ENCODE measurements at regions not wholly inside any gene's neighbourhood (a gene's known extent, or its start where the extent isn't known, plus 50 kb on each side); places are given as distances from the start of the nearest gene placed in this dataset.

GRCh38 chr5:118290204-118290603, 698.1 kb downstream of the DTWD2 start:
- H3K4me1 ChIP-seq (ENCODE audit: insufficient read depth) = peaks cover 3% of the 10 kb centered on the region; the same call in 1 of the 2 replicates
- H3K27ac Mint-ChIP-seq = no peak overlapping the region
- TF ChIP-seq JUNB (IDR thresholded peaks at IDR 0.05; ENCODE audit: unreplicated experiment) (no peak), ZNF462 (CRISPR knock-in tag; IDR thresholded peaks at IDR 0.05) (no peak), CREB1 (CRISPR knock-in tag; IDR thresholded peaks at IDR 0.05; ENCODE audit: low read depth) (no peak), EZH2 (IDR thresholded peaks at IDR 0.05; ENCODE audit: low read depth, unreplicated experiment) (no peak), POLR2AphosphoS5 (IDR thresholded peaks at IDR 0.05; ENCODE audit: low read depth) (no peak), NANOG (IDR thresholded peaks at IDR 0.05; ENCODE audit: borderline replicate concordance) (no peak), REST (IDR thresholded peaks at IDR 0.05; ENCODE audit: unreplicated experiment) (no peak), STAT1 (IDR thresholded peaks at IDR 0.05; ENCODE audit: unreplicated experiment) (no peak), ZNF331 (CRISPR knock-in tag; IDR thresholded peaks at IDR 0.05; ENCODE audit: low read depth) (no peak), EZH2phosphoT487 (IDR thresholded peaks at IDR 0.05; ENCODE audit: unreplicated experiment) (no peak), ZNF114 (CRISPR knock-in tag; IDR thresholded peaks at IDR 0.05) (no peak)
- TF ChIP-seq, protein P1, sequence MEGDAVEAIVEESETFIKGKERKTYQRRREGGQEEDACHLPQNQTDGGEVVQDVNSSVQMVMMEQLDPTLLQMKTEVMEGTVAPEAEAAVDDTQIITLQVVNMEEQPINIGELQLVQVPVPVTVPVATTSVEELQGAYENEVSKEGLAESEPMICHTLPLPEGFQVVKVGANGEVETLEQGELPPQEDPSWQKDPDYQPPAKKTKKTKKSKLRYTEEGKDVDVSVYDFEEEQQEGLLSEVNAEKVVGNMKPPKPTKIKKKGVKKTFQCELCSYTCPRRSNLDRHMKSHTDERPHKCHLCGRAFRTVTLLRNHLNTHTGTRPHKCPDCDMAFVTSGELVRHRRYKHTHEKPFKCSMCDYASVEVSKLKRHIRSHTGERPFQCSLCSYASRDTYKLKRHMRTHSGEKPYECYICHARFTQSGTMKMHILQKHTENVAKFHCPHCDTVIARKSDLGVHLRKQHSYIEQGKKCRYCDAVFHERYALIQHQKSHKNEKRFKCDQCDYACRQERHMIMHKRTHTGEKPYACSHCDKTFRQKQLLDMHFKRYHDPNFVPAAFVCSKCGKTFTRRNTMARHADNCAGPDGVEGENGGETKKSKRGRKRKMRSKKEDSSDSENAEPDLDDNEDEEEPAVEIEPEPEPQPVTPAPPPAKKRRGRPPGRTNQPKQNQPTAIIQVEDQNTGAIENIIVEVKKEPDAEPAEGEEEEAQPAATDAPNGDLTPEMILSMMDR (conservative IDR thresholded peaks at IDR 0.05; ENCODE audit: low read depth in 2 of 2) = no peak
- TF ChIP-seq, protein P2, sequence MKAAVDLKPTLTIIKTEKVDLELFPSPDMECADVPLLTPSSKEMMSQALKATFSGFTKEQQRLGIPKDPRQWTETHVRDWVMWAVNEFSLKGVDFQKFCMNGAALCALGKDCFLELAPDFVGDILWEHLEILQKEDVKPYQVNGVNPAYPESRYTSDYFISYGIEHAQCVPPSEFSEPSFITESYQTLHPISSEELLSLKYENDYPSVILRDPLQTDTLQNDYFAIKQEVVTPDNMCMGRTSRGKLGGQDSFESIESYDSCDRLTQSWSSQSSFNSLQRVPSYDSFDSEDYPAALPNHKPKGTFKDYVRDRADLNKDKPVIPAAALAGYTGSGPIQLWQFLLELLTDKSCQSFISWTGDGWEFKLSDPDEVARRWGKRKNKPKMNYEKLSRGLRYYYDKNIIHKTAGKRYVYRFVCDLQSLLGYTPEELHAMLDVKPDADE (IDR thresholded peaks at IDR 0.05) = no peak
- H3K4me1 Mint-ChIP-seq = peaks cover 12% of the 10 kb centered on the region
- no peaks in the 10 kb centered on the region for H3K79me2 ChIP-seq (replicated peaks; ENCODE audit: insufficient read depth)
- no peaks in the 10 kb centered on the region for H3K36me3 ChIP-seq (ENCODE audit: insufficient read depth)
- H3K27me3 ChIP-seq (ENCODE audit: insufficient read depth) = no peaks in the 10 kb centered on the region
- DNase-seq (ENCODE audit: low spot score) (no peak), ATAC-seq (no peak)
- no peaks in the 10 kb centered on the region for H3K9me3 Mint-ChIP-seq
- 0 out of 2 replicates have a peak, but pooled peaks cover 5% of the 10 kb centered on the region for H3K9me2 ChIP-seq (ENCODE audit: insufficient read depth)
- H4K20me1 ChIP-seq (replicated peaks; ENCODE audit: insufficient read depth) = no peaks in the 10 kb centered on the region
- no peaks in the 10 kb centered on the region for H3K27me3 Mint-ChIP-seq (ENCODE audit: insufficient read depth, low read depth, poor library complexity)
- H3K27ac ChIP-seq (ENCODE audit: low read depth) = no peak overlapping the region
- no peak overlapping the region for H3K4me3 Mint-ChIP-seq
- no peak overlapping the region for H3K4me3 ChIP-seq
- H3K4me2 ChIP-seq = no peak overlapping the region
- H3K36me3 Mint-ChIP-seq (ENCODE audit: low read depth) = no peaks in the 10 kb centered on the region
- H2AFZ ChIP-seq = no peak overlapping the region
- no peaks in the 10 kb centered on the region for H3F3A ChIP-seq (replicated peaks; ENCODE audit: low read depth)

Measured in GM23338 (cell line).